ENCODE measurements at regions not wholly inside any gene's neighbourhood (a gene's known extent, or its start where the extent isn't known, plus 50 kb on each side); places are given as distances from the start of the nearest gene placed in this dataset.

DNA sequence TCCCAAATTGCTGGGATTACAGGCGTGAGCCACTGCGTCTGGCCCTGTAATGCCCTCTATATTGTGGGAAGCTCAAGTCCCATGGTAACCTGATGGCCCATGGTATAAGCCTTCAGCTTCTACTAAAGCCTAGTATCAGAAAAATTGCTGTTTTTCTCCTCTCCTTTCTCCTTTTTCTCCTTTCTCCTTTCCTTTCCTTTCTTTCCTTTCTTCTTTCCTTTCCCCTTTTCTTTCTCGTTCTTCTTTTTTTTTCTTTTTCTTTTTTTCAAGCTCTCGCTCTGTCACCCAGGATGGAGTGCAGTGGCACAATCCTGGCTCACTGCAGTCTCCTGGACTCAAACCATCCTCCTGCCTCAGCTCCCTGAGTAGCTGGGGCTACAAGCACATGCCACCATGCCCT, 740.7 kb downstream of the FAM133A start:
- intact Hi-C loops (cut with micrococcal nuclease) = no loop called here
- H3K27ac Mint-ChIP-seq = no peak overlapping the region
- no peaks in the 10 kb centered on the region for H3K36me3 Mint-ChIP-seq (ENCODE audit: low read depth)
- no peak overlapping the region for H3K4me3 Mint-ChIP-seq
- DNase-seq = no peak
- no peaks in the 10 kb centered on the region for H3K9me3 Mint-ChIP-seq
- H3K27me3 Mint-ChIP-seq = no peaks in the 10 kb centered on the region
- H3K4me1 Mint-ChIP-seq = no peaks in the 10 kb centered on the region

DNA sequence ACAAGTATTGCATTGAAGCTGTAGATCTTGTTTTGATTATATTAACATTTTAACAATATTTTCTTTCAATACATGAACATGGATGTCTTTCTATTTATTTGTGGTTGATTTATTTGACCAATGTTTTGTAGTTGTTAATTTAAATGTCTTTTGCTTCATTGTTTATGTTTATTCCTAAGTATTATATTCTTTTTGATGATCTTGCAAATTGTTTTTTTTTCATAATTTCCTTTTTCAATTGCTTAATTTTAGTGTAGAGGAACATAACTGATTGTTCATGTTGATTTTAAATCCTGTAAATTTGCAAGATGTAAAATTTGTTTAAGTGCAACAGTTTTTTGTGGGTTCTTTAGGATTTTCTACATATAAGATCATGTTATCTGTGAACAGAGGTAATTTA, 744.1 kb downstream of the FAM133A start:
- Mint-ChIP-seq H3K27ac (no peak overlapping the region), H3K9me3 (no peaks in the 10 kb centered on the region), H3K27me3 (no peaks in the 10 kb centered on the region), H3K36me3 (ENCODE audit: low read depth) (no peaks in the 10 kb centered on the region), H3K4me3 (no peak overlapping the region), H3K4me1 (no peaks in the 10 kb centered on the region)
- no peak for DNase-seq
- intact Hi-C loops (cut with micrococcal nuclease) = no loop called here

DNA sequence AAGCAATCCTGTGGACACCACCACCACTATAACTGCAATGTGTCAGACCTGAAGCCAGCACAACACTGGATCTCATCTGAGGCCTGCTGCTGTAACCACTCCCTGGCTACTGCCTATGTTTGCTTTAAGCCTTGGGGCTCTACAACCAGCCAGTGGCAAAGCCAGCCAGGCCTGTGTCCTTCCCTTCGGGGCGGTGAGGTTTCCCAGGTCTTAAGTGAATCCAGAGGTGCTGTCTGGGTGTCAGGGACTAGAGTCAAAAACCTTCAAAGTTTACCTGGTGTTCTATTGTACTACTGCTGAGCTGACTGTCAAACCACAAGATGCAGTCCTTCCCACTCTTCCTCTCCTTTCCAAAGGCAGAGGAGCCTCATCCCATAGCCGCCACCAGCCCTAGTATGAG, 750.5 kb downstream of the FAM133A start:
- H3K9me3 Mint-ChIP-seq = no peaks in the 10 kb centered on the region
- no peaks in the 10 kb centered on the region for H3K36me3 Mint-ChIP-seq (ENCODE audit: low read depth)
- no peak for DNase-seq
- H3K27me3 Mint-ChIP-seq = no peaks in the 10 kb centered on the region
- intact Hi-C loops (cut with micrococcal nuclease) = no loop called here
- no peaks in the 10 kb centered on the region for H3K4me1 Mint-ChIP-seq
- no peak overlapping the region for H3K27ac Mint-ChIP-seq
- no peak overlapping the region for H3K4me3 Mint-ChIP-seq

DNA sequence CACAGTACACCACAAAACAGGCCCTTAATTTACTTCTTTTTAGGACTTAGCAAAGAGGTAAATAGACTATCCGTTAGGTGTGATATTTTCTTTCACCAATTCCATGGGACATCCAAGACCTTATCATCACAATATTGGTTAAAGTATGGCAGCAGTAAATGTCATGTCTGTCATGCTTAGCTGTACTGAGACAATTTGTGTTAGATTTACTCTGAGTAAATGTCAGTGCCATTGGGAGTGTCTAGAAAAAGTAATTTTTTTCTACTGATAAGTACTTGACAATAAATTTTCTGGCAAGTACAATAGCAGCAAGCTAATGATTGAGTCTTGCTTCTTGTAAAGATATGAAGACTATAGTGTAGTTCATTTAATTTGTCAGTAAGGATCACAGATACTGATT, 756.1 kb downstream of the FAM133A start:
- intact Hi-C loops (cut with micrococcal nuclease) = no loop called here
- H3K4me1 Mint-ChIP-seq = no peaks in the 10 kb centered on the region
- H3K27ac Mint-ChIP-seq = no peak overlapping the region
- H3K4me3 Mint-ChIP-seq = no peak overlapping the region
- DNase-seq = no peak
- H3K9me3 Mint-ChIP-seq = no peaks in the 10 kb centered on the region
- no peaks in the 10 kb centered on the region for H3K27me3 Mint-ChIP-seq
- H3K36me3 Mint-ChIP-seq (ENCODE audit: low read depth) = no peaks in the 10 kb centered on the region

DNA sequence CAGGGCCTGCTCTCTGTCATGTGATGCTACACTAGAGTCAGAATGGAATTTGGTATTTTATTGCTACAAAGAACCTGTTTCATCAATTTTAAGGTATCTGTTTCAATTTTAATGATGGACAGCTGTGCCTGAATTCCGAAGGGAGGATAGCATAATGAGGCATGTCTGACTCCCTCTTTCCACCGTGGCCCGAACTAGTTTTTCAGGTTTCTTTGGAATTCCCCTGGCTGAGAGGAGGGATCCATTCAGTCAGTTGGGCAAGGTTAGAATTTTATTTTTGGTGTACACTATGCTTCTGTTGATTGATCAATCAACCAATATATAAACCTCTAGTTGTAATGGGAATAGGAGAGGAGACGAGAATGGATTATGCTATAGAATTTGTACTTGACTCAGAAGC, 761.8 kb downstream of the FAM133A start:
- no peak overlapping the region for H3K4me3 Mint-ChIP-seq

DNA sequence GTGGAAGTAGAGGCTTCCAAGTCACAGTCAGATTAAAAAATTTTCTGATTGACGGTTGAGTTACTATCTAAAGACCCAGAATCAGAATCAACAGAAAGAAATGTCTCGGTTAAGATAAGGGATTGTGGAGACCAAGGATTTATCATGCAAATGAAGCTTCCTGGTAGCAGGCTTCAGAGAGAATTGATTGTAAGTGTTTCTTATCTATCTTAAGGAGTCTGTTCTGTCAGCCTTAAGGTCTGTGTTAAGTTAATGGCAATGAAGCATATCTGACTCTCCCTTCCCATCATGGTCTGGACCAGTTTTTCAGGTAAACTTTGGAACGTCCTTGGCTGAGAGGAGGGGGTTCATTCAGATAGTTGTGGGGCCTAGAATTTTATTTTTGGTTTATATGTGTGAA, 780.2 kb downstream of the FAM133A start:
- no peaks in the 10 kb centered on the region for H3K4me1 Mint-ChIP-seq
- DNase-seq = no peak
- H3K27me3 Mint-ChIP-seq = no peaks in the 10 kb centered on the region
- no peak overlapping the region for H3K27ac Mint-ChIP-seq
- H3K4me3 Mint-ChIP-seq = no peak overlapping the region
- no peaks in the 10 kb centered on the region for H3K9me3 Mint-ChIP-seq
- no peaks in the 10 kb centered on the region for H3K36me3 Mint-ChIP-seq (ENCODE audit: low read depth)
- intact Hi-C loops (cut with micrococcal nuclease) = no loop called here

More for the DNA sequence above, 761.8 kb downstream of the FAM133A start:
- no peaks in the 10 kb centered on the region for H3K27me3 Mint-ChIP-seq
- DNase-seq = no peak
- H3K27ac Mint-ChIP-seq = no peak overlapping the region
- no peaks in the 10 kb centered on the region for H3K9me3 Mint-ChIP-seq
- intact Hi-C loops (cut with micrococcal nuclease) = no loop called here
- H3K36me3 Mint-ChIP-seq (ENCODE audit: low read depth) = no peaks in the 10 kb centered on the region
- H3K4me1 Mint-ChIP-seq = no peaks in the 10 kb centered on the region

DNA sequence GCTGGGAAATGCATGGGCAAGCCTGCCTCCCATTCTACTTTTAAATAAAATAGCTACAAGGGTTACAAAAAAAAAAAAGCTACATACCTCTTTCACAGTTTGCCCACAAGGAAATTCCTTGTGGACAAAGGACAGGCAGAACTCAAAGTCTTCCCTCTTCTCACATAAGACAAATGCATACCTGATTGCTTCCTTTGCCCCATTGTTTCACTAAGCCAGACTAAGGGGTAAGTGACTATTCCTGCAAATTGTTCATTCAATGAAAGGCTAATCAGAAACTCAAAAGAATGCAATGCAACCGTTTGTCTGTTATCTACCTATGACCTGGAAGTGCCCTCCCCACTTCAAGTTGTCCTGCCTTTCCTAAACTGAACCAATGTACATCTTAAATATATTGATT, 780.6 kb downstream of the FAM133A start:
- H3K4me3 Mint-ChIP-seq = no peak overlapping the region
- no peaks in the 10 kb centered on the region for H3K27me3 Mint-ChIP-seq
- no peaks in the 10 kb centered on the region for H3K4me1 Mint-ChIP-seq
- intact Hi-C loops (cut with micrococcal nuclease) = no loop called here
- H3K36me3 Mint-ChIP-seq (ENCODE audit: low read depth) = no peaks in the 10 kb centered on the region
- H3K27ac Mint-ChIP-seq = no peak overlapping the region
- H3K9me3 Mint-ChIP-seq = no peaks in the 10 kb centered on the region
- no peak for DNase-seq

DNA sequence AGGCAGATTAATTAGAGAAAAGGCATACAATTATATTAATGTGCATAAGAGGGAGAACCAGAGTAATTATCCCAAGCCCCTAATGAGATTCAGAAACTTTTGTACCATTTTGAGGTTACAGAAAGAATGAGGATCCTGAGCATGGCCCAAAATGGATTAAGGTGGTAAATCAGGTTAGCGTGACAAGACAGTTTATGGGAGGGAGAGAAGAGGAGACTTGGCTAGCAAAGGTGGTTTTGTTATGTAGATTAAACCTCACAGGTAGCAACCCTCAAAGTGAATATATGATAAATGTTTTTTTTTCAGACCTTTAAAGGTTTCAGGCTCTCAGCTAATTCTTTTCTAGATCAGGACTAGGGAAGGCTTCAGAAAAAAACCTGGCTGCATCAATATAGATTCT, 781.8 kb downstream of the FAM133A start:
- Mint-ChIP-seq H3K9me3 (no peaks in the 10 kb centered on the region), H3K27ac (no peak overlapping the region), H3K27me3 (no peaks in the 10 kb centered on the region), H3K4me3 (no peak overlapping the region), H3K4me1 (no peaks in the 10 kb centered on the region), H3K36me3 (ENCODE audit: low read depth) (no peaks in the 10 kb centered on the region)
- intact Hi-C loops (cut with micrococcal nuclease) = no loop called here
- DNase-seq = no peak

DNA sequence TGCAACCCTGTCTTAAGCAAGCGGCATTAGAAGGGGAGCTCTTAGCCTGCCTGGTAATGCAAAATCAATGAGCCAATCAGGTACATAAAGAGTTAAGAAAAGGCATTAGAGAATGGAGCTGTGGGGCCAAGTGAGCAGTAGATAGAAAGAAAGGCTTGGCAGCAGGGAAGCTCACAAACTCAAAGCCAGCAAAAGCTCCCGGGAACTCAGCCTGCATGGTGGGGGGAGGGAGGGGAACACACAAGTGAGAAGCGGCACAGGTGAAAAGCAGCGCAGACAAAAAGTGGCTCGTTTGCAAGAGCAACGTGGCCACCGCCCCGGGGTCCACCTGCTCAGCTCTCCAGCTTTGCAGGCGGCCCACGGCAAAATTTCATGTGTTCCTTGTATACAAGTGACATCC, 818.5 kb downstream of the FAM133A start:
- intact Hi-C loops (cut with micrococcal nuclease) = no loop called here
- H3K27me3 Mint-ChIP-seq = no peaks in the 10 kb centered on the region
- no peaks in the 10 kb centered on the region for H3K9me3 Mint-ChIP-seq
- H3K36me3 Mint-ChIP-seq (ENCODE audit: low read depth) = no peaks in the 10 kb centered on the region
- no peak for DNase-seq
- H3K4me1 Mint-ChIP-seq = no peaks in the 10 kb centered on the region
- H3K4me3 Mint-ChIP-seq = no peak overlapping the region
- no peak overlapping the region for H3K27ac Mint-ChIP-seq

DNA sequence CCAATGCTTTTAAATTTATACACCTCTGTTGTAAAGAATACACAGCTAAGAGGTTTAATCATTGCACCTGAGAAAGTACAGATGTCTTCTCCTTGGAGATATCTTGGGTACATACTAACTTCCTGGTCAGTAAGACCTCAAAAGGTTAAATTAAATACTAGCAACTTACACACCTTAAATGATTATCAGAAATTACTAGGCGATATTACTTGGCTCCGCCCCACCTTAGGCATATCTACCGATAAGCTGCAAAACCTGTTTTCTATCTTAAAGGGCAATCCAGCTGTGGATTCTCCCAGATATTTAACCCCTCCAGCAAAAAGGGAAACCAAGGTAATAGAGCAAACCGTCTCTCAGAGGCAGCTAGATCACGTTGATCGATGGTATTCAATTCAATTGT, 819.4 kb downstream of the FAM133A start:
- Mint-ChIP-seq H3K27me3 (no peaks in the 10 kb centered on the region), H3K27ac (no peak overlapping the region), H3K9me3 (no peaks in the 10 kb centered on the region), H3K4me1 (no peaks in the 10 kb centered on the region), H3K36me3 (ENCODE audit: low read depth) (no peaks in the 10 kb centered on the region), H3K4me3 (no peak overlapping the region)
- intact Hi-C loops (cut with micrococcal nuclease) = no loop called here
- no peak for DNase-seq

DNA sequence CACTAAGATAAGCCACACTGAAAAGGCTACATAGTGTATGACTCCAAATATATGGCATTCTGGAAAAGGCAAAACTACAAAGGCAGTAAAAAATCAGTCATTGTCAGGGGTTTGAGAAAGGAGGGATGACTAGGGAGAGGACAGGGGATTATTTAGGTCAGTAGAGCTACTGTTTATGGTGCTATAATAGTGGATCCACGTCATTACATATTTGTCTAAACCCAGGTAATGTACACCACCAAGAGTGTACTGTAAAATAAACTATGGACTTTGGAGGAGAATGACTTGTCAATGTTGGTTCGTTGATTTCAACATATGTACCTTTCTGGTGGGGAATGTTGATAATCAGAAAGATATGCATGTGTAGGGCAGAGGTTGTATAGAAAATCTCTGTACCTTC, 837.6 kb downstream of the FAM133A start:
- Mint-ChIP-seq H3K36me3 (ENCODE audit: low read depth) (no peaks in the 10 kb centered on the region), H3K9me3 (no peaks in the 10 kb centered on the region), H3K4me1 (no peaks in the 10 kb centered on the region), H3K4me3 (no peak overlapping the region), H3K27me3 (no peaks in the 10 kb centered on the region), H3K27ac (no peak overlapping the region)
- intact Hi-C loops (cut with micrococcal nuclease) = no loop called here
- no peak for DNase-seq

DNA sequence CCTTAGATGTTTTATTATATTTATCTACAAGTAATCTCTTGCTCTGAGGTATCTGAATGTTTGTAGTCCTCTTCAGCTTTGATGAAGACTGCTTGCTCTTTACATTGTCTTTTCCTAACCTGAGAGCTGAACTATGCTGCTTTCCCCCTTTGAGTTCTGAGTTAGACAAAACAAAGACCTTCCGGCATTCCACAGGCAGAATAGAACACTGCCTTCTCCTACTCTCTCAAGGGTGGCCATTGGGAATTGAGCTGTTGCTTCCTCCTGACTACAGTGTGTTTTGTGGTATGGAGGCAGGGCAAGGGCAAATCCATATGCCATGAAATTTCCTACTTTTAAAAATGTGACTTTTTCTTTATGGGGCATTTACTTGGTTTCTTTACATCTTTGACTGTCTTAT, 841.0 kb downstream of the FAM133A start:
- intact Hi-C loops (cut with micrococcal nuclease) = no loop called here
- Mint-ChIP-seq H3K4me1 (no peaks in the 10 kb centered on the region), H3K27me3 (no peaks in the 10 kb centered on the region), H3K36me3 (ENCODE audit: low read depth) (no peaks in the 10 kb centered on the region), H3K27ac (no peak overlapping the region), H3K9me3 (no peaks in the 10 kb centered on the region), H3K4me3 (no peak overlapping the region)
- no peak for DNase-seq

DNA sequence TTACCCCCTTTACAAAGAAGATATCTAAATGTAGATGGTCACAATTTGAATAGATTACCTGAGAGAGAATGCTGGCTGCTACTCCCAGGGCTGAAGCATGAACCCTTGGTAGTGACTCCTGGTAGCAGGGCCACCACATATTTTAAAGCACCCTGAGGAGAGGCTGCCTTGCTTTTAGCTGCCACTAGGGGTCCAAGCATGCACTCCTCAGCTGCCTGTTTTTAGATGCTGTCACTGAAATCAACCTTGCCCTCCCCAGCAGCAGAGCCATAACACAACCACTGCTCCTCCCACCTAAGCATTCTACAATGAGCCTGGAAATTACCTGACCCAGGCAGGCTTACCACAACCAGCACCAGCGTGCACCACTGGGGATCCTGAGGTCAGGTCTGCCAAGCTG, 850.9 kb downstream of the FAM133A start:
- Mint-ChIP-seq H3K27ac (no peak overlapping the region), H3K9me3 (no peaks in the 10 kb centered on the region), H3K27me3 (no peaks in the 10 kb centered on the region), H3K4me1 (no peaks in the 10 kb centered on the region), H3K4me3 (no peak overlapping the region), H3K36me3 (ENCODE audit: low read depth) (no peaks in the 10 kb centered on the region)
- intact Hi-C loops (cut with micrococcal nuclease) = no loop called here
- no peak for DNase-seq

DNA sequence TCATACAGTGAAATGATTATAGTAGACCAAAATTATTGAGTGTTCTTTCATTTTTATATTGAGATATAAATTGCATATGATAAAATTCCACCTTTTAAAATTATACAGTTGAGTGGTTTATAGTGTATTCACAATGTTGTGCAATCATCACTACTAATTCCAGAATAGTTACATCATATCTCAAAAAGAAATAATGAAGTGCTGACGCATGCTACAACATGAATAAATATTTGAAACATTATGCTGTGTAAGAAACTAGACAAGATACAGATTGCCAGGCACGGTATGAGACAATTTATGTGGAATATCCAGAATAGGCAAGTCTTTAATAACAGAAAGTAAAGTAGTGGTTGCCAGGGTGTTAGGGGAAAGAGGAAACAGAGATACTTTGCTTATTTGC, 871.7 kb downstream of the FAM133A start:
- Mint-ChIP-seq H3K27me3 (no peaks in the 10 kb centered on the region), H3K27ac (no peak overlapping the region), H3K4me1 (no peaks in the 10 kb centered on the region), H3K36me3 (ENCODE audit: low read depth) (no peaks in the 10 kb centered on the region), H3K9me3 (no peaks in the 10 kb centered on the region), H3K4me3 (no peak overlapping the region)
- intact Hi-C loops (cut with micrococcal nuclease) = no loop called here
- DNase-seq = no peak

DNA sequence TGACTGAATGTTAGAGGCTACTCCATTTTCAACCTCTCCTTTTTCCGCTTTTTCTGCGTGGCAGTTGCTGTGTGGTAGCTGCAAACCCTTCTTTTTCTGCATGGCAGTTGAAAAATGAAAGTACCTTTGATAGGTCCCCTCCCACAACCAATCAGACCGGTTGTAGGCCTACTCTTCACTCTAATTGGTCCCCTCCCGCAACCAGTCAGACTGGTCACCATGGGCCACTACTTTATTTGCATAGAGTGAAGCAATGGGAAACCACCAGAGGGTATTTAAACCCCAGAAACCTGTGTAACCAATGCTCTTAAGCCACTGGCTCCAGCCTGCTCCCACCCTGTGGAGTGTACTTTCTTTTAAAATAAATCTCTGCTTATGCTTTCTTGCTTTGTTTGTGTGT, 877.8 kb downstream of the FAM133A start:
- Mint-ChIP-seq H3K4me3 (no peak overlapping the region), H3K27ac (no peak overlapping the region), H3K36me3 (ENCODE audit: low read depth) (no peaks in the 10 kb centered on the region), H3K9me3 (no peaks in the 10 kb centered on the region), H3K27me3 (no peaks in the 10 kb centered on the region), H3K4me1 (no peaks in the 10 kb centered on the region)
- intact Hi-C loops (cut with micrococcal nuclease) = no loop called here
- no peak for DNase-seq

DNA sequence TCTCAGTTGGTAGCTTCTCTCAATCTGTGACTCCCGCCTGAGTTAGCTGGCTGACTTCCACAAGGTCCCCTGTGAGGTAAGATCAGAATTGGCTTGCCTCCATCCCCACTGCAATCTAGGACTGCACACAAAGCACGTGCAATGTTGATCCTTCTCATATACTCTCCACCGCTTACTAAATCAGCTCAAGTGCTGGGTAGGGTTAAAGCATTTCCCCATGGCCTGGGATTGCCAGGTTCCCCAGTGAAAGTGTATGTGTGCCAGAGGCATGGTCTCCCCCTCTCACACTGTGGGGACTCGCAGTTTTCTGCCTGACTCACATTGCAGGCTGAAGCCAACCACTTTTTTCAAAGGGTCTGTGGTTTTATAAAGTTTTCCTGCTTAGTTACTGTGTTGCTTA, 886.9 kb downstream of the FAM133A start:
- intact Hi-C loops (cut with micrococcal nuclease) = no loop called here
- Mint-ChIP-seq H3K4me1 (no peaks in the 10 kb centered on the region), H3K27me3 (no peaks in the 10 kb centered on the region), H3K27ac (no peak overlapping the region), H3K9me3 (peaks cover 3% of the 10 kb centered on the region), H3K4me3 (no peak overlapping the region), H3K36me3 (ENCODE audit: low read depth) (no peaks in the 10 kb centered on the region)
- no peak for DNase-seq
